Upper lobe of left lung (tissue), 6 donors: ENCODE measurements at regions not wholly inside any gene's neighbourhood (a gene's known extent, or its start where the extent isn't known, plus 50 kb on each side); places are given as distances from the start of the nearest gene placed in this dataset.

Experiments used
- ATAC-seq, 2 donors: fragments of 200-7000 bp; cut with Tn5 transposase; one replicate each; pipeline ENCODE4 v1.9.1; 2022; ENCODE audit warnings: mild to moderate bottlenecking in 2 of 2, moderate library complexity in 2 of 2; ENCODE audit not compliant: low FRiP score in 2 of 2
- DNase-seq, 2 donors: peaks; one replicate each; pipeline ENCODE4 v3.0.0-alpha.2; 2019 to 2020
- H3K27ac ChIP-seq, 4 donors: fragments of 200-600 bp; sonication (generic); one replicate each; pipeline ENCODE4 v1.5.1; 2016 to 2019
- H3K27me3 ChIP-seq, 4 donors: fragments of 200-600 bp; sonication (generic); one replicate each; pipeline ENCODE4 v1.5.1; 2017 to 2019
- H3K36me3 ChIP-seq, 4 donors: fragments of 200-600 bp; sonication (generic); one replicate each; pipeline ENCODE4 v1.5.1; 2016 to 2019
- H3K4me1 ChIP-seq, 4 donors: fragments of 200-600 bp; sonication (generic); one replicate each; pipeline ENCODE4 v1.5.1; 2018 to 2019
- H3K4me3 ChIP-seq, 4 donors: fragments of 200-600 bp; sonication (generic); one replicate each; pipeline ENCODE4 v1.5.1; 2017 to 2019; ENCODE audit warnings: mild to moderate bottlenecking in 2 of 4, moderate library complexity in 1 of 4
- H3K9me3 ChIP-seq, 4 donors: fragments of 200-600 bp; sonication (generic); one replicate each; pipeline ENCODE4 v1.5.1; 2018 to 2019
- CTCF ChIP-seq, 6 experiments: fragments of 450-650 bp in 4 of 6; fragments of 200-600 bp in 2 of 6; sonication (generic) in 2 of 6; IDR thresholded peaks; one replicate each; pipeline ENCODE4 v1.5.1; 2016 to 2019; ENCODE audit warnings: antibody characterized with exemption in 6 of 6
- EP300 ChIP-seq, 4 donors: sonication (generic); formaldehyde crosslinking; IDR thresholded peaks; one replicate each; pipeline ENCODE4 v1.5.1; 2017; ENCODE audit warnings: antibody characterized with exemption in 4 of 4, control low read depth in 2 of 4
- POLR2A ChIP-seq, 4 donors: fragments of 450-650 bp; IDR thresholded peaks; one replicate each; pipeline ENCODE4 v1.5.1; 2016 to 2017; ENCODE audit warnings: antibody characterized with exemption in 4 of 4, mild to moderate bottlenecking in 2 of 4
- POLR2AphosphoS5 ChIP-seq, 2 donors: sonication (generic); formaldehyde crosslinking; IDR thresholded peaks; one replicate each; pipeline ENCODE4 v1.5.1; 2017; ENCODE audit warnings: antibody characterized with exemption in 2 of 2
- WGBS, 2 donors: methylation state at CpG; one replicate each; pipeline ENCODE4 v1.1.5; 2017 to 2018; 5-methylcytosine and 5-hydroxymethylcytosine counted together
- donor health status: DM: no; HTN: no; CAD: no; lungs with moderate emphysema.
- donor health status: DM: no; HTN: yes; CAD: no; lungs with severe emphysema.

- Histone ChIP-seq H3K4me1 (peaks cover 12 to 28% (median 17%) of the 10 kb centered on the region in 4 donors), H3K36me3 (no peaks in the 10 kb centered on the region), H3K27ac (peak overlapping the region; percentile 69 to 72 (median 70)), H3K9me3 (no peaks in the 10 kb centered on the region), H3K27me3 (no peaks in the 10 kb centered on the region), H3K4me3 (peak overlapping the region; percentile 74 to 95 (median 90))
- ATAC-seq (peak; percentile 56 to 69), DNase-seq (peak; percentile 42 to 88)
- WGBS, 2 donors, result 0 to 1% methylated on average over 28 to 51 of the region's 62 CpGs
- no peak for TF ChIP-seq CTCF (IDR thresholded peaks at IDR 0.05)
- no peak for TF ChIP-seq POLR2AphosphoS5 (IDR thresholded peaks at IDR 0.05)
- no peak for TF ChIP-seq POLR2A (IDR thresholded peaks at IDR 0.05)
- TF ChIP-seq EP300 (IDR thresholded peaks at IDR 0.05), result no peak
Observed at GRCh38 chr15:62390791-62391640, 225.9 kb upstream of the C2CD4B start.

GRCh38 chr15:62391641-62392262 is 226.7 kb upstream of the C2CD4B start:
- H3K9me3 ChIP-seq, result no peaks in the 10 kb centered on the region
- ATAC-seq (peak; percentile 71 to 83), DNase-seq (peak; percentile 34 to 92)
- peak overlapping the region; percentile 69 to 72 (median 70) for H3K27ac ChIP-seq
- no peaks in the 10 kb centered on the region for H3K27me3 ChIP-seq
- 2 to 3% methylated on average over 13 to 45 of the region's 66 CpGs for WGBS, 2 donors
- no peaks in the 10 kb centered on the region for H3K36me3 ChIP-seq
- H3K4me3 ChIP-seq, result peak overlapping the region; percentile 74 to 95 (median 90)
- peaks cover 12 to 28% (median 17%) of the 10 kb centered on the region in 4 donors for H3K4me1 ChIP-seq
- TF ChIP-seq CTCF (IDR thresholded peaks at IDR 0.05) (peak in 3 of 6 experiments; percentile 28 to 38 (median 32)), EP300 (IDR thresholded peaks at IDR 0.05) (no peak), POLR2A (IDR thresholded peaks at IDR 0.05) (no peak)

GRCh38 chr15:62392376-62392775 is 227.3 kb upstream of the C2CD4B start:
- Histone ChIP-seq H3K4me3 (peak overlapping the region in 3 of 4 donors; percentile 74 to 95 (median 95)), H3K4me1 (peaks cover 12 to 28% (median 17%) of the 10 kb centered on the region in 4 donors), H3K27ac (peak overlapping the region in 1 of 4 donors; percentile 70), H3K27me3 (no peaks in the 10 kb centered on the region), H3K9me3 (no peaks in the 10 kb centered on the region), H3K36me3 (no peaks in the 10 kb centered on the region)
- ATAC-seq (no peak), DNase-seq (no peak)
- WGBS, 2 donors, result 22 to 33% methylated on average over 10 of the region's 10 CpGs
- no peak for TF ChIP-seq POLR2A (IDR thresholded peaks at IDR 0.05)
- TF ChIP-seq EP300 (IDR thresholded peaks at IDR 0.05), result no peak
- no peak for TF ChIP-seq CTCF (IDR thresholded peaks at IDR 0.05)
- TF ChIP-seq POLR2AphosphoS5 (IDR thresholded peaks at IDR 0.05), result no peak

- H3K4me1 ChIP-seq, result peaks cover 12 to 28% (median 17%) of the 10 kb centered on the region in 4 donors
- no peaks in the 10 kb centered on the region for H3K36me3 ChIP-seq
- DNase-seq, result no peak
- H3K27me3 ChIP-seq, result no peaks in the 10 kb centered on the region
- 91 to 92% methylated on average over 4 of the region's 4 CpGs for WGBS, 2 donors
- TF ChIP-seq EP300 (IDR thresholded peaks at IDR 0.05), result no peak
- no peak for TF ChIP-seq POLR2AphosphoS5 (IDR thresholded peaks at IDR 0.05)
- TF ChIP-seq CTCF (IDR thresholded peaks at IDR 0.05), result no peak
- H3K27ac ChIP-seq, result no peak overlapping the region
- no peak for ATAC-seq
- H3K9me3 ChIP-seq, result no peaks in the 10 kb centered on the region
- peak overlapping the region in 1 of 4 donors; percentile 95 for H3K4me3 ChIP-seq
Observed at GRCh38 chr15:62393196-62393595, 228.1 kb upstream of the C2CD4B start.
